ENCODE measurements at regions not wholly inside any gene's neighbourhood (a gene's known extent, or its start where the extent isn't known, plus 50 kb on each side); places are given as distances from the start of the nearest gene placed in this dataset.

DNA sequence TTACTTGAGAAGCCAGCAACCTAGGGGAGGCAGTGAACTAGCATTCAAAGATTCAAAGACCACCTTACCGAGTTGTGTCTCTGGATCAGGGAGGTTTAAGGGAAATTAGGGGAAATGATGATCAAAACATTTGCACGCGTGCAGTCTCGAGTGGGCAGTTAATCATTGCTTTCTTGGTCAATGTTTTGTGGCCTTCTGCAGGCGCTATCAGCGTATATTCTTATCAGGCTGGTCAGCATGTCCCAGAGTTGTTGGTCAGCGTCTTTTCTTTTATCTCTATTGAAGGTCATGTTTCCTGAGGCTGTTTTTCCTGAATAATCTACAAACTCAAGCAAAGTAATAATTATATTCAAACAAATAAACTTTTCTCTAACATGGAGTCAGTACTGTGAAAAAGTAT, 84.0 kb upstream of the ZNF81 start:
- Histone ChIP-seq H3K9me3 (ENCODE audit: control insufficient read depth, insufficient read depth, low read depth, low read length) (no peaks in the 10 kb centered on the region), H4K20me1 (ENCODE audit: control insufficient read depth, extremely low read depth, insufficient read depth, low read length) (no peaks in the 10 kb centered on the region), H3K9ac (ENCODE audit: insufficient read depth, low read length) (no peak overlapping the region), H3K4me2 (ENCODE audit: extremely low read depth, insufficient read depth, low read length) (no peak overlapping the region), H3K36me3 (ENCODE audit: control insufficient read depth, insufficient read depth, low read length) (no peaks in the 10 kb centered on the region), H3K4me3 (replicated peaks in 1 of 4; ENCODE audit: control extremely low read depth in 1 of 4, insufficient read depth in 1 of 4, low read depth in 3 of 4, low read length in 4 of 4) (no peak overlapping the region), H3K27me3 (ENCODE audit: control insufficient read depth, insufficient read depth, low read length) (peaks cover under 1% of the 10 kb centered on the region), H3K79me2 (ENCODE audit: control insufficient read depth, insufficient read depth, low read length) (no peaks in the 10 kb centered on the region), H3K27ac (ENCODE audit: insufficient read depth, low read length) (no peak overlapping the region), H2AFZ (ENCODE audit: low read length) (no peak overlapping the region), H3K4me1 (ENCODE audit: control insufficient read depth, extremely low read depth, insufficient read depth, low read length) (no peaks in the 10 kb centered on the region)
- no peak for DNase-seq (ENCODE audit: low read depth in 2 of 2)
- TF ChIP-seq, protein P1, sequence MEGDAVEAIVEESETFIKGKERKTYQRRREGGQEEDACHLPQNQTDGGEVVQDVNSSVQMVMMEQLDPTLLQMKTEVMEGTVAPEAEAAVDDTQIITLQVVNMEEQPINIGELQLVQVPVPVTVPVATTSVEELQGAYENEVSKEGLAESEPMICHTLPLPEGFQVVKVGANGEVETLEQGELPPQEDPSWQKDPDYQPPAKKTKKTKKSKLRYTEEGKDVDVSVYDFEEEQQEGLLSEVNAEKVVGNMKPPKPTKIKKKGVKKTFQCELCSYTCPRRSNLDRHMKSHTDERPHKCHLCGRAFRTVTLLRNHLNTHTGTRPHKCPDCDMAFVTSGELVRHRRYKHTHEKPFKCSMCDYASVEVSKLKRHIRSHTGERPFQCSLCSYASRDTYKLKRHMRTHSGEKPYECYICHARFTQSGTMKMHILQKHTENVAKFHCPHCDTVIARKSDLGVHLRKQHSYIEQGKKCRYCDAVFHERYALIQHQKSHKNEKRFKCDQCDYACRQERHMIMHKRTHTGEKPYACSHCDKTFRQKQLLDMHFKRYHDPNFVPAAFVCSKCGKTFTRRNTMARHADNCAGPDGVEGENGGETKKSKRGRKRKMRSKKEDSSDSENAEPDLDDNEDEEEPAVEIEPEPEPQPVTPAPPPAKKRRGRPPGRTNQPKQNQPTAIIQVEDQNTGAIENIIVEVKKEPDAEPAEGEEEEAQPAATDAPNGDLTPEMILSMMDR (conservative IDR thresholded peaks at IDR 0.05 in 1 of 2, IDR thresholded peaks at IDR 0.05 in 1 of 2; ENCODE audit: low read depth in 1 of 2, low read length in 2 of 2): no peak
- no peak for TF ChIP-seq EZH2 (IDR thresholded peaks at IDR 0.05; ENCODE audit: low read length, missing control alignments)

DNA sequence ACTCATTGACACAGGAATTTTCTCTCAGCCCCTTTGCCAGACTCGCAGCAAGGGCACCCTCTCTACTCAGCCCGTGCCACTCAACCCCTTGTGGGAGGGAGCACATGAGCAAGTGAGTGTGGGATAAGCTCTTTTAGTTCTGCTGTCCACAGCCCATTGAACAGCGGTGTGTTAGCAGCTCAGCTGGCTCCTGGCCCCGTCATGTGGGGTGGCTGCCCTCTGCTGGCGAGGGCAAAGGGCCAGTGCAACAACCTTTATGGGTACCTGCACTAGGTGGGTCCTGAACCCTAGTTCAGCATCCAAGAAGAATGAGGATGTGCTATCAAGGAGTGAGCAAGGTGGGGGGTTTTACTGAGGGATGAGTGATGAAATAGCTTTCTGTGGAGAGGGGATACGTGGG, 85.0 kb upstream of the ZNF81 start:
- Histone ChIP-seq H3K4me2 (ENCODE audit: extremely low read depth, insufficient read depth, low read length) (no peak overlapping the region), H3K36me3 (ENCODE audit: control insufficient read depth, insufficient read depth, low read length) (no peaks in the 10 kb centered on the region), H3K79me2 (ENCODE audit: control insufficient read depth, insufficient read depth, low read length) (no peaks in the 10 kb centered on the region), H3K4me3 (replicated peaks in 1 of 4; ENCODE audit: control extremely low read depth in 1 of 4, insufficient read depth in 1 of 4, low read depth in 3 of 4, low read length in 4 of 4) (no peak overlapping the region), H3K4me1 (ENCODE audit: control insufficient read depth, extremely low read depth, insufficient read depth, low read length) (no peaks in the 10 kb centered on the region), H3K27ac (ENCODE audit: insufficient read depth, low read length) (no peak overlapping the region), H3K9me3 (ENCODE audit: control insufficient read depth, insufficient read depth, low read depth, low read length) (no peaks in the 10 kb centered on the region), H4K20me1 (ENCODE audit: control insufficient read depth, extremely low read depth, insufficient read depth, low read length) (no peaks in the 10 kb centered on the region), H2AFZ (ENCODE audit: low read length) (no peak overlapping the region), H3K27me3 (ENCODE audit: control insufficient read depth, insufficient read depth, low read length) (peaks cover 2% of the 10 kb centered on the region), H3K9ac (ENCODE audit: insufficient read depth, low read length) (no peak overlapping the region)
- TF ChIP-seq, protein P1 (conservative IDR thresholded peaks at IDR 0.05 in 1 of 2, IDR thresholded peaks at IDR 0.05 in 1 of 2; ENCODE audit: low read depth in 1 of 2, low read length in 2 of 2): no peak
- TF ChIP-seq EZH2 (IDR thresholded peaks at IDR 0.05; ENCODE audit: low read length, missing control alignments): no peak
- peak in 1 of 2 donors; percentile 2 for DNase-seq (ENCODE audit: low read depth in 2 of 2)

DNA sequence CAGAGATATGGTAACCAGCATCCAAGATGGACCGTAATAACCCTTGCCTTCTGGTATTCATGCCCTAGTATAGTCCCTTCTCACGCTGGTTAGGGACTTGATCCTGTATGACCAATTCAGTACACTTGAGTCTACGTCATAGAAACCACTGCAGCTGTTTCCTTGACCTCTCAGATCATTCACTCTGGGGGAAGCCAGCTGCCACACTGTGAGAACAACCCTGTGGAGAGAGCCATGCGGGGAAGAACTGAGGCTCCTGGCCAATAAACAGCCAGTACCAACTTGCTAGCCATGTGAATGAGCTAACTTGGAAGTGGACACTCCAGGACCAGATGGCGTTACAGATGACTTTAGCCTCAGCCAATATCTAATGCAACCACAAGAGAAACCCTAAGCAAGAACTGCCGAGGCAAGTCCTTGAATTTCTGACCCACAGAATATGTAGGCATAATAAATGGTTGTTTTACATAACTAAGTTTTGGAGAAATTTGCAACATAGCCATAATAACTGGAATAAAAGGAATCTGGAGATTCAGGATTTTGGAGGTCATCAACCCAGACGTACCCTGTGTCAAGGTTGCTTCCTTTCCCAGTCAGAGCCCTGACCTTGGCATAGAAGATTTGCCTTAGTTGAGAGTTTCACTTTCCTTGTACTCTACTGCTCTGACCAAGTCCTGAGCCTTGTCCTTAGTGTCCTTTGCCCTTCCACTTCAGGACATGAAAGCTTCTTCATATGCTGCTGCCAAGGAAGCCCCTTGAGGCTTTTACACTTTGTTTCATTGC, 87.3 kb upstream of the ZNF81 start:
- no peaks in the 10 kb centered on the region for H3K9me3 ChIP-seq (ENCODE audit: control insufficient read depth, insufficient read depth, low read depth, low read length)
- no peak overlapping the region for H3K27ac ChIP-seq (ENCODE audit: insufficient read depth, low read length)
- no peaks in the 10 kb centered on the region for H3K79me2 ChIP-seq (ENCODE audit: control insufficient read depth, insufficient read depth, low read length)
- H4K20me1 ChIP-seq (ENCODE audit: control insufficient read depth, extremely low read depth, insufficient read depth, low read length): no peaks in the 10 kb centered on the region
- H3K27me3 ChIP-seq (ENCODE audit: control insufficient read depth, insufficient read depth, low read length): peaks cover 2% of the 10 kb centered on the region
- H3K4me3 ChIP-seq (replicated peaks in 1 of 4; ENCODE audit: control extremely low read depth in 1 of 4, insufficient read depth in 1 of 4, low read depth in 3 of 4, low read length in 4 of 4): no peak overlapping the region
- no peak for TF ChIP-seq EZH2 (IDR thresholded peaks at IDR 0.05; ENCODE audit: low read length, missing control alignments)
- TF ChIP-seq, protein P1 (conservative IDR thresholded peaks at IDR 0.05 in 1 of 2, IDR thresholded peaks at IDR 0.05 in 1 of 2; ENCODE audit: low read depth in 1 of 2, low read length in 2 of 2): no peak
- no peak overlapping the region for H2AFZ ChIP-seq (ENCODE audit: low read length)
- H3K9ac ChIP-seq (ENCODE audit: insufficient read depth, low read length): no peak overlapping the region
- DNase-seq (ENCODE audit: low read depth in 2 of 2): peak; percentile 3 to 75
- no peak overlapping the region for H3K4me2 ChIP-seq (ENCODE audit: extremely low read depth, insufficient read depth, low read length)
- no peaks in the 10 kb centered on the region for H3K36me3 ChIP-seq (ENCODE audit: control insufficient read depth, insufficient read depth, low read length)
- H3K4me1 ChIP-seq (ENCODE audit: control insufficient read depth, extremely low read depth, insufficient read depth, low read length): no peaks in the 10 kb centered on the region
